GM18907 (cell line): ENCODE measurements at regions not wholly inside any gene's neighbourhood (a gene's known extent, or its start where the extent isn't known, plus 50 kb on each side); places are given as distances from the start of the nearest gene placed in this dataset.
"Not testable (repeated sequence)": the region's sequence is repeated elsewhere in the genome, so short reads cannot be mapped to it uniquely, and the experiment has no call there.

Experiments
- ATAC-seq: cut with Tn5 transposase; IDR thresholded peaks from one replicate; pipeline ENCODE4 v1.9.1; 2021; ENCODE audit warnings: mild to moderate bottlenecking, moderate library complexity; ENCODE audit not compliant: unreplicated experiment

DNA sequence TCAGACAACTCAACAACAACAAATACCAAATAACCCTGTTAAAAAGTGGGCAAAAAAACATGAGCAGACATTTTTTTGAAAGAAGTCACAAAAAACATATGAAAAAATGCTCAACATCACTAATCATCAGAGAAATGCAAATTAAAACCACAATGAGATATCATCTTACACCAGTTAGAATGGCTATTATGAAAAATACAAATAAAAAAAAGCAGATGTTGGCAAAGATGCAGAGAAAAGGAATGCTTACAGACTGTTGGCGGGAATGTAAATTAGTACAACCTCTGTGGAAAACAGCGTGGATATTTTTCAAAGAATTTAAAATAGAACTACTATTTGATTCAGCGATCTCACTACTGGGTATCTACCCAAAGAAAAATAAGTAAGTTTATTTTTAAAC, 114.0 kb downstream of the SLC38A4 start:
- ATAC-seq = no peak

DNA sequence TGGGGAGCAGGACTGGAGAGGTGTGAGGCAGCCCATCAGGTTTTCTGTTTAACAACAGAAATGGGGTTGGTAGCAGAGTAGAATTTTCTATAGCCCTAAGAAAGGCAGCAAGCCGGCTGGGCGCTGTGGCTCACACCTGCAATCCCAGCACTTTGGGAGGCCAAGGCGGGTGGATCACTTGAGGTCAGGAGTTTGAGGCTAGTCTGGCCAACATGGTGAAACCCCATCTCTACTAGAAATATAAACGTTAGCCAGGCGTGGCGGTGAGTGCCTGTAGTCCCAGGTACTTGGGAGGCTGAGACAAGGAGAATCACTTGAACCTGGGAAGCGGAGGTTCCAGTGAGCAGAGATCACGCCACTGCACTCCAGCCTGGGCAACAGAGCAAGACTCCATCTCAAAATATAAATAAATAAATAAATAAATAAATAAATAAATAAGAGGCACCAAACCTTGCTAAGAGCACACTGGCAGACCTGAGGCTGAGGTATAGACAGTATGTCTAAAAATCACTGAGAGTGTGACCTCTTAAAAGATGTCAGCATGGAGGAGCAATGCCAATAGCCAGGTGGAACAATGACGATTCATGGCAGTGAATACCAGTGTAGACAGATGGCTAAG, 115.6 kb downstream of the SLC38A4 start:
- ATAC-seq = no peak

DNA sequence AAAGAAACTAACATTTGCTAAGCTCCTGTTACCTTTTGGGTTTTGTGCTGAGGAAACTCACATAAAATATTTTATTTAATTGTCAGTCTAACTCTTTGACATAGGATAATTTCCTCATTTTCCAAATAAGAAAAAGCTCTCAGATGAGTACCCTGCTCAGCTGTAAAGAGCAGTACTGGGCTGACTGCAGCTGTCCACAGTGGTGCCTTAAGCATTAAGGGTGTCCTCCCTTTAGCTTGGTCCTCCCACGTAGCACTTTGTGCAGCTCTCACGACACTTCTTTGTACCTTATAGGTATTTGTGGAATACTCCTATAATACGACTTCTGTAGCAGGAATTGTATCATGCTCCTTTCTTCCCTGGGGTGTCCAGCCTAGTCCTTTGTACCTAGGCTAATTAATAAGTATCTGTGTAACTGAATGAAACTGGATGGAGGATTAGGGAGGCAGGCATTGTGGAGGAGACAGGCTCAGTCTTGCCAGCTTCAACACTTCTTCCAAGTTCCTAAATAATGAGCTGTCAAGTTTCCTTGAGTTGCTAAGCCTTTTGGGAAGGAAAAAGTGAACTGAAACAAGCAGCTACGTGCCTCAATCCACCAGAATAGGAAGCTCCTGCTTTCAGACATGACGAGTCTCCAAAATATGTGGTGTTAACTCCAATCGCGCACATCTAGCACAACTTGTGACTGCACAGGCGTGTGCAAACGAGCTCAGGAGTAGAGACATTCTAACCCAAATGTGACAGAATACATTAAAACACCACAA, 123.0 kb downstream of the SLC38A4 start:
- no peak for ATAC-seq

DNA sequence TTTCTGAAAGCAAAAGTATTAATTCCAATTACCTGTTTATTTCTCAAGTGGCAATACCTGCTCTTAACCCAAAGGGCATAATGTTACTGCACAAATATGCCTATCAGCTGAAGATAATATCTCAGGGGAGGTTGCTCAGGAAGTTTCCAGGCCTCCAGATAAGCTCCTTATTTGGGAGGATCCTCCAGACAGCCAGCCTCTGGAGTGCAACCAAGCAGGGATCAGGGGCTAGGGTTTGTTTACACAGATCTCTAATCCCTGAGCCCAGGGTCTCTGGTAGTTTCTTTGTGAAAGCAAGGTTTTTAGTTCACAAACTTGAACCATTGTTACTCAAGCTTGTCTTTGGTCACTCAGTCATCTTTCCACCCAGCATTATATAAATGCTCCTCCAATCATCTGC, 124.4 kb downstream of the SLC38A4 start:
- ATAC-seq = no peak

DNA sequence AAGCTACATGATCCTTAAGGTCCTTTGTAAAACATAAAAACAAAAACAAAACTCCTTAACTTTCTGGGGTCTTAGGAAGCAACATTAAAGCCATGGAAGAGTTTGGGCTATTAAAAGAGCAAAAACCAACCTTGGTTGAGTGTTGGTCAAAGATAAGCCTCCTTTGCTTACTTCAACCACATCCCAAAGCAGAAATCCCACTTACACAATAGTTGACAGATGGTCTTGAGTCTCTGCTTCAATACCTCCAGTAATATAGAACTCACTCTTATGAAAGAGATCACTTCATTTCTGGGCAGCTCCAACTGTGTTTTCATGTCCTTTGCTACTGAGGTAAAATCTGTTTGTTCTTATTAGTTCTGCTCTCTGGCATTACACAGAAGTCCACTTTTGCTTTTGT, 125.8 kb downstream of the SLC38A4 start:
- no peak for ATAC-seq

DNA sequence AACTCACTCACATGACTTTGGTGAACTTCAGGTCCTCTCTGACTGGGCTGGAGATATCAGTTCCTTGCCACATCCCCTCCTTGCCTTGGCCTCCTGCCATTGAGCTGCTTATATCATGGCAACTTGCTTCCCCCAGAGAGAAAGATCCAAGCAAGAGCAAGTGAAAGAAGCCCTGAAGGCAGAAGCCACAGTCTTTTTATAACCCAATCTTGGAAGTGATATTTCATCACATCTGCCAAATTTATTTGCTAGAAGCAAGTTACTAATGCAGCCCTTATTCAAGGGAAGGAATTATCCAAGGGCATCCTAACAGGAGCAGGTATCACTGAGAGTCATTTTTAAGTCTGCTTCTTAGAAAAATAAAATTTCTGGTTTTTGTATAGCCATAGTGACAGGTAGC, 127.8 kb downstream of the SLC38A4 start:
- no peak for ATAC-seq

DNA sequence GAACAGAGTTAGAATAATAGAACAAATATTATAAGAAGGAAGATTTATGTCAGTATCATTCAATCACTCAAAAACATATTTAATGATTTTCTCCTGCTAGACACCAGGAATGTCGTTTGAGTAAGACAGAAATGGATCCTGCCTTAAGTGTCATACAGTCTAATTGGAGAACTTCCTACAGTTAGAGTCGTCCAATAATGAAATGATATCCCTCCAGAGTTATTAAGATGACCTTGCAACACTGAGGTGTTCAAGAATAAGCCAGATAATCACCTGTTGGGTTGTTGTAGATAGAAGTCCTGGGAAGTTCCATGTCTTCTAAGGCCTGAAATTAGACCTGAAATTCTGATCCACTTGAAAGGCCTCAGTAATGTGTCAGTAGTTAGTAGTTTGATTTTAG, 132.3 kb downstream of the SLC38A4 start:
- no peak for ATAC-seq

DNA sequence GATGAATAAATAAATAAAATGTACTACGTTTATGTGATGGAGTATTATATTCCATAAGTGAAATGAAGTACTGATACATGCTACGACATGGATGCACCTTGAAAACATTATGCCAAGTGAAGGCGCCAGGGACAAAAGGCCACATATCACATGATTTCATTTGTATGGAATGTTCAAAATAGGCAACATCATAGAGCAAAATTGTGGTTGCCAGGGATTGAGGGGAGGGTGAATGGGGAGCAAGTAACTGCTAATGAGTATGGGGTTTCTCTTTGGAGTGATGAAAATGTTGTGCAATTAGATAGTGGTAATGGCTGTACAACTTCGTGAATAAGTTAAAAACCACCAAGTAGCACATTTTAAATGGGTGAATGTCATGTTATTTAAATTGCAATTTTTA, 132.8 kb downstream of the SLC38A4 start:
- no peak for ATAC-seq

DNA sequence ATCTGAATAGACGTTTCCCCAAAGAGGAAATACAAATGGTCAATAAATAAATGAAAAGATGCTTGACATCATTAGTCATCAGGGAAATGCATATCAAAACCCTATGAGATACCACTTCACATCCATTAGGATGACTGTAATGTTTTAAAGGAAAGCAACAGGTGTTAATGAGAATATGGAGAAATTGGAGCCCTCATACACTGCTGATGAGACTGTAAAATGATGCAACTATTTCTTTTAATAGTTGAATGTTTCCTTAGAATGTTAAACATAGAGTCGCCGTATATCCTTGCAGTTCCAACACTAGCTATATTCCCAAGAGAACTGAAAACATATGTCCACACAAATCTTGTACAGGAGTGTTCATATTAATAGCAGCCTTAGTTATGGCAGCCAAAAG, 133.2 kb downstream of the SLC38A4 start:
- ATAC-seq = no peak

DNA sequence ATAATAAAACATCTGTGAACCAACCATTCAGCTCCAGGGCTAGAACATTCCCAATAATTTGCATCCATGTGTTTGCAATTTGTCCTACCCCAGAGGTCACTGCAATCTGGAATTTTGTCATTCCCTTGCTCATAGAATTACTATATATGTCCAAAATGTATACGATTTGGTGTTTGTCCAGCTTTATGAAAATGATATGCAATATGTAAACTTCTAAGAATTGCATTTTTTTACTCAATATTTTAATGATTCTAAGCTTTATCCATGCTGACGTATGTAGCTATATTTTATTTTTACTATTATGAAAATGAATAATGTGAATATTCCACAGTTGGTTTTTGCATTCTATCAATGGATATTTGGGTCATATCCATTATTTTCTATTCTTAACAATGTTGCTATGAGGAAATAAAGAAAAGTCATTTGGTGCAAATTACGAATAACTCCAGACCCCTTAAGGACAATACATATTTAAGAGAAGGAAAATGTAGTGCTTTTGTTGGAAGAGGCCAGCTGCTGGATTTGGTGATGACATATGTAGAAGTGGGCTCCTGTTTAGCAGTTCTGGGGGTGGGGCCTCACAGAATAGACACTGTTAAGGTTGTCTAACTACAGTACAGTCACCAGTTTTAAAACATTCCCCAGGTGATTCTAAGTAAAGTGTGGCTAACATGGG, 139.4 kb downstream of the SLC38A4 start:
- no peak for ATAC-seq

DNA sequence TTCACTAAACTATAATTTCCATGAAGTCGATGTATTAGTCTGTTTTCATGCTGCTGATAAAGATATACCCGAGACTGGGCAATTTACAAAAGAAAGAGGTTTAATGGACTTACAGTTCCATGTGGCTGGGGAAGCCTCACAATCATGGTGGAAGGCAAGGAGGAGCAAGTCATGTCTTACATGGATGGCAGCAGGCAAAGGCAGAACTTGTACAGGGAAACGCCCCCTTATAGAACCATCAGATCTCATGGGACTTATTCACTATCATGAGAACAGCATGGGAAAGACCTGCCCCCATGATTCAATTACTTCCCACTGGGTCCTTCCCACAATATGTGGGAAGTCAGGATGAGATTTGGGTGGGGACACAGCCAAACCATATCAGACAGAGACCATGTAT, 141.6 kb downstream of the SLC38A4 start:
- ATAC-seq = not testable (repeated sequence)

DNA sequence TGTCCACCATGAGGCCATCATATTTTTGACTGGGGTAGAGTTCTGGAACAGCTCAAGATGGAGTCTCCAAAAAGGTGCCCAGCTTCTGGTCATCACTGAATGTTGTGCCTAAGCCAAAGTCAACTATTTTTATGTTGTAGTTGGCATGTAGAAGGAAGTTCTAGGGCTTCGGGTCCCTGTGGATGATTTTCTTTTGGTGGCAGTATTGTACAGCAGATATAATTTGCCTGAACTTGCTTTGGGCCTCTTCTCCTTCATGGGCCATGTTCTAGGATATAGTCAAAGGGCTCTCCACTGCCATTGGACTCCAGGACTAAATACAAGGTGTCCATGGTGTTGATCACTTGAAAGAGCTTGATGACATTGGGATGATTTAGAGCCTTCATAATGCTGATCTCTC, 143.6 kb downstream of the SLC38A4 start:
- ATAC-seq = no peak

DNA sequence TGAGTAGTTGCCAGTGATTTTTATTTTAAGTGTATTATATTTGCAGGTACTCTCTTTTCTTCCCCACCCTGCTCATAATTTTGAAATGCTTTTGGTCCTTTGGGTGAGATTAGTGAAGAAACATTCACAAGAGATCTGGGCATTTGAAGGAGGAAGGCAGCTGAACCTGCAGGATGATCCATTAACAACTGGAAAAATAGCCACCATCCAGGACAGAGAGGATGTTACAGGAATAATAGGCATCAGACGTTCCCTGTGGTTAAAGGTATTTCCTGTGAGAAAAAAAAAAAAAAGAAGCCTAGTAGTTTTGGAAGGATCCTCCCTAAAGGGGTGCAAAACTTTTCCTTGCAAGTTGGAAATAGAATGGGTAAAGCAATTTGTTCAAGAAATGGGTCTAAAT, 145.3 kb downstream of the SLC38A4 start:
- ATAC-seq = no peak

DNA sequence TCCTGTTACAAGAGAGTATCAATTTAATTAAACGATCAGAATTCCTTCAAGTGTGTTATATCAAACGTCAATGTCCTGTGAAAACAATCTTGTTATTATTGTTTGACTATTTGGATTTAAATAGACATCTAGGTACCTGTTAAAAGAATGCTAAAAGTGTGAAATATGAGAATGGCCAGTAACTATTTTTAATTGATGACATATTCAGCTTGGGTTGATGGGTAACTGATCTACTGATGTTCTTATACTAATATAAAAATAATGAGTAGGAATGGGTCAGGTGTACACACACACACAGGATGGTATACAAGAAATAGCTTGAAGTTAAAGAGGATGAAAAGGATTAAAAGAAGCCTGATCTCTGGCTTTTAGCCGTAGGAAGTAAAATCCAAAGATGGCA, 146.0 kb downstream of the SLC38A4 start:
- ATAC-seq = no peak

DNA sequence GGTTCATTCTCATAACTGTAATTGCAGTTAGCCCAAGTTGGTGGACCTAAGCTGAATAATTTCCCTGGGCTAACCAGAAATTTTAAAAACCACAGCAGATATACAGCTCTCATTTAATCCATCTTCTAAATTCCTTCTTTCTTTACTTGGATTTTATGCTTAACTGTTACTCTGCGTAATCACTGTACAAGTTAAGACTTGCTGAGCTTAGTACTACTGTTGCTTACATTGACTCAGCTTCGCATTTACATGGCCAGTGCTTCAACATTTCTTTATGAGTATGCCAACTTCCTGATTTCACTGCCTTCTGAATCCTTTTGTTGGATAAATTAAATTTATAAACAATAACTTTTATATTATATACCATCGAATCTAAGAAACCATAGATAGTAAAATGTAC, 147.4 kb downstream of the SLC38A4 start:
- no peak for ATAC-seq

DNA sequence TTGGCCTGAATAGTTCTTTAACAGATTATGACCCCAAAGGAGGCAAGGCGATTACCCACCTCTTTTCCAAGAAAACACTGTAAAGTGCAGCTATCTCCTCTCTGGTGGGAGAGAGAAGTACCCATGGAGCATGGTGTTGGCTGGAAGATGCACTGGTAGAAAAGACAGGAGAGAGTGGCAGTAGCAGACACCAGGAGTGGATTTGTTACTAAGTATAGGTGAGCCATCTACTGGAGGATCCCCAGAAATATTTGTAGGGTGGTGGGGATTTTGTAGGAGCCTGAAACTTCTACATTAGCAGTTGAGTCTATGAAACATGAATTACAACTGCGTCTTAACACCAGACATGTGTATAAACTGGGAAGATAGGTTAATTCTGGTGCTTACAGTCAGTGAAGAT, 148.0 kb downstream of the SLC38A4 start:
- ATAC-seq = no peak

DNA sequence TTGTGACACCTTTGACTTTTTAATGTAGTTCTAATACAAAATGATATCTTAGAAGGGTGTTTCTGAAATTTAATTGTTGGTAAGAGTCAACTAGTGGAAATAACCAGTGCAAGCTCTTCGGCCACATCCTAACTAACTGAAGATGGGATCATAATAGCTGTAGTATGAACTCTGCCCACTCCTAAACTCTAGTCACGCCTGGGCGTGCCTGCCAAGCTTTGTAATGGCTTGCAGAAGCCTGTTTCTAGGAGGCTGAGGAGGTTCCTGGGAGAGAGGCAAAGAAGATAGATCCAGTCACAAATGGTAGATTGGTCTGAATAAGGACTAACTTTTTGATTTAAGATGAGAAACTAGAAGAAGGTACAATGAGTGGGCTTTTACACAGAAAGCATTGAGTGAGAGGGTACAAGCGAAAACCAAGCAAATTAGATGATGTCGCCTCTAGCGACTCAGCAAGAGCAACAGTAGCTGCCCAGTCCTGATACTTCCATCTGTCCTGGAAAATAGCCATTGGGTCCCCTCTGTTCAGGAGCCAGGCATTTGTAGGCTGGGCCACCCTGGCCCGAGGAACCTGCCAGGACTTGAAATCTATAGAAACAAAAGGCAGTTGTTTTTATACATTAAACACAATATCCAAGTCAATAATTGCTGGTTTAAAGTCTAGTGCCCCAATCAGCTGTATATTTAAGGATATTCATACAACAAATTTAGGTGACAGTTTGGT, 148.8 kb downstream of the SLC38A4 start:
- no peak for ATAC-seq

DNA sequence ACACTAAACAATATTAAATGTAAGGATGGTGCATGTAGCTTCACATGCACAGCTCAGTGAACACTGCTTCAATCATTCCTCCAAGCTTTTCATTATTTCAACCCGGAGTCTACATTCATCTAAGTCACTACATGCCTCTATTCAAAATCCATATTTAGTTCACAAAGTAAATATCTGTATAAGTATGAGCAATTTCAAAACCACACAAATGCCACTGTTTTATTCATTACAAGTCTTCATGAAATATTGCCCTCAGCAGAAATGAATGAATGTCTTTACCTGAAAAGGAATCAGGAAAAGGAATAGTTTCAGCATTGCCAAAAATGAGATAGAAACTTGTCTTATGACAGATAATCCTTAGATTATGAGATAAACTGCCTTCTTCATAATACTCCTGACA, 149.4 kb downstream of the SLC38A4 start:
- no peak for ATAC-seq

DNA sequence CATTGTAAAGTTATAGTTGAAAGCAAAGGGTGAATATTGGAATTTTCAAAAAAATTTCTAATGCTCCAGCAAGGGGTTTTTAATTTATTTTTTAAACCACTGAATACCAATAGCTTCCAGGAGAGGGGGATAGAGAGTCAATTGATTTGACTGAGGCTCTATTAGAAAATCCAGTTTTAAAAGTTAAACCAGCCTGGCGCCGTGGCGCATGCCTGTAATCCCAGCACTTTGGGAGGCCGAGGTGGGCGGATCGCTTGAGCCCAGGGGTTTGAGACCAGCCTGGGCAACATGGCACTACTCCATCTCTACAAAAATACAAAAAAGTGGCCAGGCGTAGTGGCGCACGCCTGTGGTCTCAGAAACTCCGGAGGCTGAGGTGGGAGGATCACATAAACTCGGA, 150.1 kb downstream of the SLC38A4 start:
- no peak for ATAC-seq

DNA sequence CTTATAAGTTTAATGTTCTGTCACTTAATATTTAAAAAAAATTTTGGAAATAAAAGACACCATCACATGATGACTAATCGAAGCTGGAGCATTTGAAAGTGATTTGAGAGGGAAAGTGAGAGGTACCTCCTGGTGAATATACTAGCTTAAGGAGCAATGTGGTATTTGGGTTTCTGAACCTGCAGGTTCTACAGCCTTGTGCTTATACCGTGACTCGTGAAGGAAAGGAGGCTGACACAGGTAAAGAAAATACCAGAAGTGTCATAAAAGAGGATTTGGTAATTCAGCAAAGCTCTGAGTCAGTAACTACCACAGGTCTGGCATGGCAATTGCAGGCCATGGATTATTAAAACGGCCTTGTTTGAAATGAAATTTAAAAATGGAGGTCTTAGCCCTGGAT, 151.0 kb downstream of the SLC38A4 start:
- no peak for ATAC-seq

DNA sequence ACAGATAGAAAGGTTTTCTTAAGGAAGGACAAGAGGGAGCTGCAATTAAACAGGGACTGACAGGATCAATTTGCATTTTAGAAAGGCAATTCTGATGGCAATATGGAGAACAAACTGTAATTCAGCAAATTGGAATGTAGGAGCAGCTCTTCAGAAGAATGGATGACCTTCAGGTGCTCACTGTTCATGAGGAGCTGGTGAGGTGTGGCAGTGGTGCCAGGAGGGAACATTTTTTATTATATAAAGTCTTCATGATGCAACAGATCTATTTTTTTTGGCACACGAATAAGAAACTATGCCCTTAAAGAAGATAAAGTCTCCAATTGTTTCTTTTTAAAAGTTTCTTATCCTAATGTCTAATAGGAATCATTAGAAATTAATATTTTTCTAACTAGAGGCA, 151.7 kb downstream of the SLC38A4 start:
- ATAC-seq = no peak

DNA sequence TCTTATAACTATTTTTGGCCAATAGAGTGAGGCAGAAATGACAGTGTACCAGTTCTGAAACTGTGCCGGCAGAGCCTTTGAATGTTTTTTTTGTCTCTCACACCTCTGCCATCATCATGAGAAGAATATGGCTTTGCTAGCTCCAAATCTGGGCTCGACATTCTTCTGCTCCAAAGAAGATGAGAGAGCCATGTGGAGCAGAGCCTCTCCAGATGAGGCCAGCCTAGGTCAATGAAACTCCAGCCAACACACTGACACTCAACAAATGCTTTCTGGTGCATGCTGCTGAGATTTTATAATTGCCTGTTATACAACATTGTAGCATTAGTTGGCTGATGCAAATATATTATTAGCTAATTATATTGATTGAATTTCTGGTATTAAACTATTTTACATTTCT, 154.7 kb downstream of the SLC38A4 start:
- no peak for ATAC-seq
